ENCODE measurements at regions not wholly inside any gene's neighbourhood (a gene's known extent, or its start where the extent isn't known, plus 50 kb on each side); places are given as distances from the start of the nearest gene placed in this dataset.
"Not testable (repeated sequence)": the region's sequence is repeated elsewhere in the genome, so short reads cannot be mapped to it uniquely, and the experiment has no call there.

GRCh38 chr9:96061293-96061987, 185.9 kb downstream of the ERCC6L2 start:
- peak; percentile 30 to 43 for DNase-seq

GRCh38 chr9:96058218-96058617, 182.7 kb downstream of the ERCC6L2 start:
- DNase-seq: no peak

DNA sequence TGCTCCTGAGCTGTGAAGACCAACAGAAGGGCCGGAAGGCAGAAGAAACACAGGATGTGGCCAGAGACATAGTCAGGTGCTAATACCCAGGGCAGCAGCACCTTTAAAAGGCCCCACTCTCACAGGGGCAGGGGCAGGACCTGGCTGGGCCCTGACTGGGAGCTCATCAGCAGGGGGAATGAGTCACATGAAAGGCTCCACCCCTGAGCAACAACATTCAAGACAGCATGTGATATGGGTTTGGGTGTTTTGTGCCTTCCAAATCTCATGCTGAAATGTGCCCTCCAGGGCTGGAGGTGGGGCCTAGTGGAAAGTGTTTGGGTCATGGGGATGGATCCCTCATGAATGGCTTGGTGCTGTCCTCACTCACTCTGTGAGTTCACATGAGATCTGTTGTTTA, 181.7 kb downstream of the ERCC6L2 start:
- DNase-seq: peak in 1 of 2 experiments; percentile 13

- DNase-seq: no peak
Measured at GRCh38 chr9:96056226-96056625, 180.7 kb downstream of the ERCC6L2 start.

DNA sequence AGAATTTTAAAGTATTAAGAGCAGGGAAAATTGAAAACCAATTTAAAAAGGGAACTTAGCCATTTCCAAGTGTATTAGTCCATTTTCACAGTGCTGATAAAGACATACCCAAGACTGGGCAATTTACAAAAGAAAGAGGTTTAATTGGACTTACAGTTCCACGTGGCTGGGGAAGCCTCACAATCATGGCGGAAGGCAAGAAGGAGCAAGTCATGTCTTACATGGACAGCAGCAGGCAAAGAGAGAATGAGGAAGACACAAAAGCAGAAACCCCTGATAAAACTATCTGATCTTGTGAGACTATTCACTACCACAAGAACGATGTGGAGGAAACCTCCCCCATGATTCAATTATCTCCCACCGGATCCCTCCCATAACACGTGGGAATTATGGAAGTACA, 178.8 kb downstream of the ERCC6L2 start:
- DNase-seq: not testable (repeated sequence)

DNA sequence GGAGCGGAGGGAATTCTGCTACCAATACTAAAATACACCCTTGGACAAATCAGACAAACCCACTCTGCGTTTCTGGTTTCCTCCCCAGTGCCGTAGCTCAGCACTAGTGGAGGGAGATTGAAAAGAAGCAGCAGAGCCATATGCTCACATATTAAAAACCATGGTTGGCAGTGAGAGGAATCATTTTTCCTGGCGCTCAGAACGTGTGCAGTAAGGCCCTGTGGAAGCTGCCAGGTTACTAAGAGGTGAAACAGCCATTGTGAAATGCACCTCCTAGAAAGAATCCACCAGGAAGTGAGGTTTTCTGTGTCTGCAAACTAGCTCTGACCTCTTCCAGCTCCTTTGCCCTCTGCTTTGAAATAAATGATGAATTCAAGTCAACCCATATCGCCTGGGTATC, 177.2 kb downstream of the ERCC6L2 start:
- DNase-seq: no peak

DNA sequence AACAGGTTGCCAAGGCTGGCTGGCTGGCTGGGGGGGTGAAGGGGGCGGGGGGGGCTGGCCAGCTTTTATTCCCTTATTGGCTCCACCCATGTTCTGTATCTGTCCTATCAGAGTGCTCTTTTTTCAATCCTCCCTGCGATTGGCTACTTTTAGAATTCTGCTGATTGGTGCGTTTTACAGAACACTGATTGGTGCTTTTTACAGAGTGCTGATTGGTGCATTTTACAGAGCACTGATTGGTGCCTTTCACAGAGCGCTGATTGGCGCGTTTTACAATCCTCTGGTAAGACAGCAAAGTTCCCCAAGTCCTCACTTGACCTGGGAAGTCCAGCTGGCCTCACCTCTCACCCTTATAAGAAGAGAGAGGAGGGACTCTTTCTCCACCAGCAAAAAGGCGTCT, 175.9 kb downstream of the ERCC6L2 start:
- DNase-seq: no peak

- DNase-seq: no peak
Measured at GRCh38 chr9:96050861-96051155, 175.3 kb downstream of the ERCC6L2 start.

GRCh38 chr9:96050048-96050860, 174.8 kb downstream of the ERCC6L2 start:
- no peak for DNase-seq

DNA sequence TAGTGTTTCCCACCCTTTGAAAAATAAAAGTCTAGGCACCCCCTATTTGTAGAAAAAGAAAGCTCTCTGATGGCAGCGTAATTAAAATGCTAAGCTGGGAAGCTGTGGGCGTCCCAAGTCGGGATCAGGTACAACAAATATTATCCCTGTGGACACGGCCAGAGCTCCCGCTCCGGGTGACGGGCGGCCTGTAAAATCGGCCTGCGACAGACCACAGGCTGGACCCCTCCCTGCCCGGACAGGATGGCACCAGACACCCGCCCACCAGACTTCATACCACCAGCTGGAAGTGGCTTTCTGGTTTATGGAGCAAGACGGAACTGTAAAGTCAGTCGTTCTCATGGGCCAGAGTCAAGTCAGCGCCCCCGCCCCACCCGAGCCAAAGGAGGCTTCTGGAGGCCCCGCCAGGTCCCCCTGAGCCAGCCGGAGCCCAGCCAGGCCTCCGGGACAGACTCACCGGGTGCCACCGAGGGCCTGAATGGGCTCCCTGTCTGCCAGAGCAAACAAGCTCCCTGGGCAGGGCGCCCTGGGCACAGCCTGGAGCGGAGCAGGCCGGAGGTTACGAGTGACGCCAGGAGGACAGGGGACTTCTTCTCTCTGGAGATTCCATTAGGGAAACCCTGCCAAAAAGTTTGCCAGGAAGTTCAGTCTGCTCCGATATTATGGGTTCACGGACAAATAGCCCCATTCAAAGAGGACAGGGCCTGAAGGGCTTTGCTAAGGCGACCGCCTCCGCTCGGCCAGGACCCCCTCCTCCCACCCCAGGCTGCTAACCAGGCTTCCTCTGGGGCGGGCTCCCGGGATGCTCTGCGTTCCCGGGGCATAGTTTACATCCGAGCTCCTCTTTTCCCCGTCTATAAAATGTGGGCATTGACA, 173.7 kb downstream of the ERCC6L2 start:
- DNase-seq: no peak

DNA sequence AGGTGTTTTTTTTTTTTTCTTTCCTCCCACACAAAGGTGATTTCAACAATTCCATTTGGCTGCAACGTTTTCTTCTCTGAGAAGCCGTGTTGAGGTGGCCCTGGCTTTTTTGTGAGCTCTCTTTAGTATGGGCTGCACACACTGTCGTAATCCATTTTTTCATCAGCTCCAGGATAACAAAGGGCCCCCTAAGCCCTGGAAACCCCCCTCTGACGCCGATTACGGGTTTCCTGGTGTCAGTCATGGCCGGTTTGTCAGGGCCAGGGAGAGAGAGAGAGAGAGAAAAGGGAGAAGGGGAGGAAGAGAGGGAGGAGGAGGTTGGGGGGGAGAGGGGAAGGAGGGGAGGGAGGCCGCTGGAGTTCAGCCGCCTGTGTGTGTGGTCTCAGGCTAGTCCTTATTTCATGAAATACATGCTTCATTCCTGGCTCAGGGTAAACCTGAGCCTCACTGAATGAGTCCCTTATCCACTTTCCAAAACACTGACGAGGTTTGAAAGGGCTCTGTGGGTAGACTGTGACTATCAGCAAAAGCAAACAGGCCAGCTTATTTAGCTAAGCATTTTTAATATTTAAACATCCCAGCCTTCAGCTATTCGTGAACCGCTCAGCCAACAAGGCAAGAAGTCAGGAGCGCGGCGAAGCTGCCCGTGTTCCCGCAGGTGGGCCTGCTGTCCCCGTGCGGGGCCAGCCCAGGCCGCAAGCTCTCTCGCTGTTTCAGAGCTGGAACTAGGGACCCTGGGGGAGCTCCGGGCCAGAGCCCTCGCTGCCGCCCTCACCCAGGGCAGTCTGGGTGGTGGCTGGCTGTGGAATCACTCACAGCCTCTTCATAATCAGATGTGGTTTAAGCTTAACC, 172.8 kb downstream of the ERCC6L2 start:
- DNase-seq: peak in 1 of 2 experiments; percentile 29

DNA sequence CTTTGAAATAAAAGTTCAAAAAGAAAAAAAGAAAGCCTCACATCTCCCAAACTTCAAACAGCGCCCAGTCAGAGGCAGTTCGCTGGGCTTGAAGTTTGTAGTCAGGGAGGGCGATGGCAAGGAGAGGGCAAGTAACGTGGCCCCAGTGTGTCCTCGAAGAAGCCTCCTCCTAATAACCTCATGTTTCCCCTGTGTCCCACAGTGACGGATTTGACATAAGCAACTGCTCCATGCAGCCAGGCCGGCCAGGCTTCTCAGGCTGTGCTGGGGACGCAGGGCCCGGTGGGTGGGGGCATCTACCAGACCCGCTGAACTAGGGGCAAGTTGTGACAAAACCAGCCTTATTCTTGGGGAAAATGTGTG, 172.2 kb downstream of the ERCC6L2 start:
- DNase-seq: no peak

- DNase-seq: no peak
Measured at GRCh38 chr9:96047116-96047639, 171.7 kb downstream of the ERCC6L2 start.

GRCh38 chr9:96045811-96046210, 170.3 kb downstream of the ERCC6L2 start:
- no peak for DNase-seq

GRCh38 chr9:96044401-96044800, 168.9 kb downstream of the ERCC6L2 start:
- no peak for DNase-seq

- DNase-seq: no peak
Measured at GRCh38 chr9:96040591-96041461, 165.3 kb downstream of the ERCC6L2 start.

GRCh38 chr9:96038914-96039313, 163.4 kb downstream of the ERCC6L2 start:
- DNase-seq: no peak

GRCh38 chr9:96038271-96038670, 162.8 kb downstream of the ERCC6L2 start:
- no peak for DNase-seq

DNA sequence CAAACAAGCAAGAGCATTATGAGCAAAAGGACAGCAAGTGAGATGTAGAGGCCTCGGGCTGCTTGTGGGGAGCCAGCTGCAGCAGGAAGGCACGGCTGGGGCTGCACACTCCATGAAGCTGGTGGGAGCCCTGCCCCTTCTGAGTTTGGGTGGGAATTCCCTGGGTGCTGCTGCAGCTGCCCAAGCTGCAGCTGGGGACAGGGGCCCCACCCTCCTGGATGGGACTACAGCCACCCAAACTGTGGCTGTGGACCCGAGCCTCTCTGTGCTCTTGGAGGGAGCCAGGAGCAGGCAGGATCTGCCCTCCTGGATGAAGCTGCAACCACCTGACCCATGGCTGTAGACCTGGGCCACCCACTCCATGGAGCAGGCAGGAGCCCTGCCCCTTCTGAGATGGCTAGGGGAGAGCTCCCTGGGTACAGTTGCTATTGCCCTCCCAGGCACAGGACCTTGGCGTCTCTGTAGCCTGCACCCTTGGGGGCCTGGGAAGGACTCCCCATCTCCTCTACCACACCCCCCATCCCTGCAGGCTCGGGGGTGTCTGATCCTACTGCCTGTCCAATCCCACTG, 159.1 kb downstream of the ERCC6L2 start:
- DNase-seq: no peak

DNA sequence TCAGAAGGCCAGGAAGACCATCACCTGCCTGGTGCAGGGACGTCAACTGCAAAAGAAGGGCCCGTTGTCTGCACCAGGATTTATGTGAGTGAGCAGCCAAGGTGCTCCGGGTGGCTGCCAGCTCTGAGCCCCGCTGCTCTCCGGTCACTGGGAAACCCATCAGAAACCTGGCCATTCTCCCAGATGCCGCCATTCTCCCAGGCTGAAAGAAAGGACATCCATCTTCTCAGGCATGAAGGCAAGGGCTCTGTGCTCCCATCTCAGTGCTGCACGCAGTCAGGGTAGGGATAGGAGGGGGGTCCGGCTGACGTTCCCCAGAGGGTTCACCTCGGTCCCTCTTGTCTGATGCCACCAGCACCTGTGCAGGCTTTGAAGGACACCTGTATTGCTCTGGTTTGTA, 158.4 kb downstream of the ERCC6L2 start:
- no peak for DNase-seq

- DNase-seq: no peak
Measured at GRCh38 chr9:96031916-96032534, 156.5 kb downstream of the ERCC6L2 start.

Measured in activated CD4-positive, alpha-beta T cell treated with anti-CD3 and anti-CD28 coated beads, Interleukin-2, amount 50 U/mL, for 48 hours (primary cell).